Thoracic aorta (tissue), 2 donors: ENCODE measurements at regions not wholly inside any gene's neighbourhood (a gene's known extent, or its start where the extent isn't known, plus 50 kb on each side); places are given as distances from the start of the nearest gene placed in this dataset.
"Not testable (repeated sequence)": the region's sequence is repeated elsewhere in the genome, so short reads cannot be mapped to it uniquely, and the experiment has no call there.

Experiments
- ATAC-seq: fragments of 150-250 bp; one replicate; pipeline ENCODE4 v1.8.0; 2017; ENCODE audit warnings: low read depth; ENCODE audit not compliant: insufficient number of reproducible peaks, low FRiP score
- DNase-seq: peaks from one replicate; pipeline ENCODE4 v3.0.0-alpha.2; 2020; ENCODE audit warnings: low spot score
- H3K27ac ChIP-seq, 2 donors: fragments of 200-600 bp; sonication (generic); 1 replicate in 1 of 2; 2 replicates in 1 of 2; pipeline ENCODE4 v1.5.1; 2016; ENCODE audit warnings: mild to moderate bottlenecking in 2 of 2, moderate library complexity in 2 of 2
- H3K27me3 ChIP-seq: fragments of 200-600 bp; sonication (generic); replicated peaks from 2 replicates; pipeline ENCODE4 v1.6.0; 2016; ENCODE audit warnings: mild to moderate bottlenecking; ENCODE audit not compliant: insufficient read depth
- H3K36me3 ChIP-seq: fragments of 200-600 bp; sonication (generic); one replicate; pipeline ENCODE4 v1.5.1; 2016
- H3K4me1 ChIP-seq, 2 donors: fragments of 200-600 bp; sonication (generic); 1 replicate in 1 of 2; 2 replicates in 1 of 2; pipeline versions ENCODE4 v1.5.1 to v1.6.0; 2016; ENCODE audit warnings: low read depth in 2 of 2, mild to moderate bottlenecking in 1 of 2; ENCODE audit not compliant: control insufficient read depth in 1 of 2
- H3K4me3 ChIP-seq: fragments of 200-600 bp; sonication (generic); 2 replicates; pipeline ENCODE4 v1.5.1; 2016; ENCODE audit warnings: mild to moderate bottlenecking
- H3K9me3 ChIP-seq: fragments of 200-600 bp; sonication (generic); 2 replicates; pipeline ENCODE4 v1.5.1; 2016
- TF ChIP-seq, protein P1 (sequence below): fragments of 200-600 bp; sonication (generic); IDR thresholded peaks from one replicate; pipeline ENCODE4 v1.5.1; 2019; ENCODE audit warnings: antibody characterized with exemption

DNA sequence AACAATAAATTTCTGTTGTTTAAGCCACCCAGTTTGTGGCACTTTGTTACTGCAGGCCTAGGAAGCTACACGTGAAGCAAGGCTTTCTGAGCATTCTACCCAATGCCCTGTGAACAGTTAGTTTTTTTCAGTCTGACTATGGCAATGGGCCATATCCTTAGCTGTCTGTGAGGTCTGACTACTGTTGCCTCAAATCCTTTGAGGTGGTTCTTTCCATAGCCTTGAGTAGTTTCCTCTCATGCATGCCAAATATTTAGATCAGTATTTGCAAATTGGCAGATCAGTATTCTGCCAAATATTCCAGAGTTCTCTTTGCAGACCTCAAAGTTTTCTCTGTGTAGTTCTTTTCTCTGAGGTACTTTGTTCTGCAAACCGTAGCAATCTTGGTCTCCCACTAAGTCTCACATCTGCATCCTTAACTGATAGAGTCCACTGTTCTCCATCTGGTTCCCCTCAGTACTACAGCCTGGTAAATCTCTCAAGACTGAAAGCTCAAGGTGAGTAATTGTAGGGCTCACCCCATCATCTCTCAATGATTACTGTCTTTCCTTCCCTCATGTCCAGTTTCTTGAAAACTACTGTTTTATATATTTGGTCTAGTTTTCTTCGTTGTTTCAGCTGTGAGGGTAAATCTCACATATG lies 984.9 kb upstream of the INTU start:
- ATAC-seq (peak; percentile 20), DNase-seq (no peak)
- no peaks in the 10 kb centered on the region for H3K9me3 ChIP-seq
- H3K4me3 ChIP-seq: no peak overlapping the region
- no peaks in the 10 kb centered on the region for H3K4me1 ChIP-seq
- TF ChIP-seq, protein P1, sequence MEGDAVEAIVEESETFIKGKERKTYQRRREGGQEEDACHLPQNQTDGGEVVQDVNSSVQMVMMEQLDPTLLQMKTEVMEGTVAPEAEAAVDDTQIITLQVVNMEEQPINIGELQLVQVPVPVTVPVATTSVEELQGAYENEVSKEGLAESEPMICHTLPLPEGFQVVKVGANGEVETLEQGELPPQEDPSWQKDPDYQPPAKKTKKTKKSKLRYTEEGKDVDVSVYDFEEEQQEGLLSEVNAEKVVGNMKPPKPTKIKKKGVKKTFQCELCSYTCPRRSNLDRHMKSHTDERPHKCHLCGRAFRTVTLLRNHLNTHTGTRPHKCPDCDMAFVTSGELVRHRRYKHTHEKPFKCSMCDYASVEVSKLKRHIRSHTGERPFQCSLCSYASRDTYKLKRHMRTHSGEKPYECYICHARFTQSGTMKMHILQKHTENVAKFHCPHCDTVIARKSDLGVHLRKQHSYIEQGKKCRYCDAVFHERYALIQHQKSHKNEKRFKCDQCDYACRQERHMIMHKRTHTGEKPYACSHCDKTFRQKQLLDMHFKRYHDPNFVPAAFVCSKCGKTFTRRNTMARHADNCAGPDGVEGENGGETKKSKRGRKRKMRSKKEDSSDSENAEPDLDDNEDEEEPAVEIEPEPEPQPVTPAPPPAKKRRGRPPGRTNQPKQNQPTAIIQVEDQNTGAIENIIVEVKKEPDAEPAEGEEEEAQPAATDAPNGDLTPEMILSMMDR: no peak
- no peaks in the 10 kb centered on the region for H3K27me3 ChIP-seq
- no peak overlapping the region for H3K27ac ChIP-seq
- H3K36me3 ChIP-seq: no peaks in the 10 kb centered on the region

DNA sequence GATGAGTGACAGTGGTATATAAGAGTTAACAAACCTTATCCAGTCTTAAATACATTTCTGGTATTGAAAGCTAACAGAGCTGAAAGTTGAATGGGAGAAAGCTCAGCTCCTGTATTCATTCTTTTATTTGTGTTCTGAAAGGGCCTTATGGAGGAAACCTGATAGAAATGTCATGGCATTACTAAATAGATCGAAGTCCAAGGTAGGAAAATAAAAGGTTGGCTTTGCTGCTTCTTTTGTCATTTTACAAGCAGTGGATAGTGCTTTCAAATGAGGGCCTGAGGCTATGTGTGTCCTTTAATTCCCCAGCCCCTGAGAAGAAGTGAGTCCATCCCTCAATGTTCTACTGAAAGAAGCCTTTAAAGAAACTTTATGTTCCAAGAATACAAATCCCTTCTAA lies 974.3 kb upstream of the INTU start:
- no peaks in the 10 kb centered on the region for H3K9me3 ChIP-seq
- H3K36me3 ChIP-seq: no peaks in the 10 kb centered on the region
- ATAC-seq (no peak), DNase-seq (no peak)
- TF ChIP-seq, protein P1: no peak
- H3K4me3 ChIP-seq: no peak overlapping the region
- no peaks in the 10 kb centered on the region for H3K27me3 ChIP-seq
- H3K4me1 ChIP-seq: no peaks in the 10 kb centered on the region
- H3K27ac ChIP-seq: no peak overlapping the region

DNA sequence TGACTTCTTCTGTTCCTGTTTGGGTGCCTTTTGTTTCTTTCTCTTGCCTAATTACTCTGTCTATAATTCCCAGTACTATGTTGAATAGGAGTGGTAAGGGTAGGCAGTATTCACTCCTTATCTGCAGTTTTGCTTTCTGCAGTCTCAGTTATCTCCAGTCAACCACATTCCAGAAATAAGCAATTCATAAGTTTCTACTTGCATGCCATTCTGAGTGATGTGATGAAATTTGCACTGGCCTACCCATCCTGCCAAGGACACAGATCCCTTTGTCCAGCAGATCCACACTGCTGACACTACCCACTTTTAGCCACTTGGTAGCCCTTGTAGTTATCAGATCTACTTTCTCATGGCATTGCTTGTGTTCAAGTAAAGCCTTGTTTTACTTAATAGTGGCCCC lies 971.6 kb upstream of the INTU start:
- DNase-seq: no peak
- no peak for ATAC-seq
- no peak overlapping the region for H3K4me3 ChIP-seq
- H3K9me3 ChIP-seq: no peaks in the 10 kb centered on the region
- TF ChIP-seq, protein P1: no peak
- H3K27ac ChIP-seq: no peak overlapping the region
- H3K4me1 ChIP-seq: no peaks in the 10 kb centered on the region
- no peaks in the 10 kb centered on the region for H3K27me3 ChIP-seq
- no peaks in the 10 kb centered on the region for H3K36me3 ChIP-seq

DNA sequence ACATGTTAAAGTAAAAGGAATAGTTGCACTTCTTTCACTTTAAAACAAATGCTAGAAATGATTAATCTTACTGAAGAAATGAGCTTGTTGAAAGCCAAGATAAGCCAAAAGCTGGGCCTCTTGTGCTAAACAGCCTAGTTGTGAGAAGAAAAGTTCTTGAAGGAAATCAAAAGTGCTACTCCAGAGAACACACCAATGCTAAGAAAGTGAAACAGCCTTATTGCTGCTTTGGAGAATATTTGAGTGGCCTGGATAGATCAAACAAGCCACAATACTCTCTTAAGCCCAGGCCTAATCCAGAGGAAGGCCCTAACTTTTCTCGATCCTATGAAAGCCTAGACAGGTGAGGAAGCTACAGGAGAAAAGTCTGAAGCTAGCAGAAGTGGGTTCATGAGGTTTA lies 967.9 kb upstream of the INTU start:
- Histone ChIP-seq H3K9me3 (no peaks in the 10 kb centered on the region), H3K36me3 (no peaks in the 10 kb centered on the region), H3K4me3 (no peak overlapping the region), H3K27ac (no peak overlapping the region), H3K27me3 (no peaks in the 10 kb centered on the region), H3K4me1 (no peaks in the 10 kb centered on the region)
- TF ChIP-seq, protein P1: no peak
- DNase-seq (no peak), ATAC-seq (no peak)

DNA sequence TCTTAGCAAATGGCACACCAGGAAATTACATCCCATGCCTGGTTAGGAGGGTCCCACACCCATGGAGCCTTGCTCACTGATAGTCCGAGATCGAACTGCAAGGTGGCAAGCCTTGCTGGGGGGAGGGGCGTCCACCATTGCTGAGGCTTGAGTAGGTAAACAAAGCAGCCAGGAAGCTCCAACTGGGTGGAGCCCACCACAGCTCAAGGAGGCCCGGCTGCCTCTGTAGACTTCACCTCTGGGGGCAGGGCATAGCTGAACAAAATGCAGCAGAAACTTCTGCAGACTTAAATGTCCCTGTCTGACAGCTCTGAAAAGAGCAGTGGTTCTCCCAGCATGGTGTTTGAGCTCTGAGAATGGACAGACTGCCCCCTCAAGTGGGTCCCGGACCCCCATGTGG lies 962.7 kb upstream of the INTU start:
- not testable (repeated sequence) for ATAC-seq, H3K4me1 ChIP-seq, H3K4me3 ChIP-seq, H3K27me3 ChIP-seq, DNase-seq, H3K9me3 ChIP-seq, H3K27ac ChIP-seq, H3K36me3 ChIP-seq

DNA sequence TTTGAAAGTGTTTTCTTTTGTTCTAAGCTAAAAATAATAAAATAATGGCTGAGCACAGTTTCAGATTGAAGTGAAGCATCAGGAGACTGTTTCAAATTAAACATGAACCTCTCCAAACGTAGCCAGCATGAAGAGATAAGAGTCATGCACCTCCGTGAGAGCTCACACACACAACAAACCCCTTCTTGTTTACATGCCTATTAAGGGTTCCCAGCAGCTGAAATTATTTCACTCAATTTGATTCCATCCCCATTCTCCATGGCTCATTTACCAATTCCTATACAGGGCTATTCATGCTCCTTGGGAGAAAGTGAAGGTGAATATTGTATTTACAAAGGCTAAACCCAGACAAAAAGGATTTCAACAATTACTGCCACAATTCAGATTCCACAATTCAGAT lies 954.1 kb upstream of the INTU start:
- ATAC-seq: no peak
- Histone ChIP-seq H3K9me3 (no peaks in the 10 kb centered on the region), H3K27ac (no peak overlapping the region), H3K27me3 (no peaks in the 10 kb centered on the region), H3K36me3 (no peaks in the 10 kb centered on the region), H3K4me1 (no peaks in the 10 kb centered on the region), H3K4me3 (no peak overlapping the region)
- no peak for DNase-seq
- TF ChIP-seq, protein P1: no peak
